ENCODE measurements at regions not wholly inside any gene's neighbourhood (a gene's known extent, or its start where the extent isn't known, plus 50 kb on each side); places are given as distances from the start of the nearest gene placed in this dataset.
"Not testable (repeated sequence)": the region's sequence is repeated elsewhere in the genome, so short reads cannot be mapped to it uniquely, and the experiment has no call there.

- no peak for DNase-seq
Observed at GRCh38 chr4:1589098-1589497, 95.0 kb downstream of the FAM53A start.

DNA sequence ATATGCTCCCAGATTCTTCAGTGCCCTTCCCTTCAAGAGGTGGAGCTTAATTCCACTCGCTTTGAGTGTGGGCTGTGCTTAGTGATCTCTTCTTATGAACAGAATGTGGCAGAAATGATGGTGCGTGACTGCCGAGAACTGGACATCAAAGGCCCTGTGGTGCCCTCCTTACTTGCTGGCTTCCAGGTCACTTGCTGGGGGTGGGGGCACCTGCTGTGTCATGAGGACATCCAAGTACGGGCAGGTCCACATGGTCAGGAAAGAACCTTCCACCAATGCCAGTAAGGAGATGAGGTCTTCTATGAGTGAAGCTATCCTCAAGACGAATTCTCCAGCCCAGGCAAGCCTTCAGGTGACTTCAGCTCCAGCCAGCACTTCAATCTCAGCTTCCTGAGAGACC lies 95.8 kb downstream of the FAM53A start:
- DNase-seq, result no peak

DNA sequence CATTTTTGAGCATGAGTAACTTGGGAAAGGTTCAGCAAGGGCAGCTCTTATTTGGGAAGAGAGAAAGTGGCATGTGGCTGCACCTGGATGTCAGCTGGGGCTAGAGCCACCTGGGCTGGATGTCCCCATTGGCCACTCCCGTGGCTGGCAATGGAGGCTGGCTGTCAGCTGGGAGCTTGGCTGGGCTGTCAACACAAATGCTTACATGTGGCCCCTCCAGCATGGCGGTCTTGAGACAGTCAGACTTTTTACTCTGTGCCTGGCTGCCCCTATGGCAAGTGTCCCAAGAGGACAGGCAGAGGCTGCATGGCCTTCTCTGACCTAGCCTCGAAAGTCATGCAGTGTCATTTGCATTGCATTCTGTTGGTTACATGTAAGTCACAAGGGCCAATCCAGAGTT lies 99.6 kb downstream of the FAM53A start:
- no peak for DNase-seq

DNA sequence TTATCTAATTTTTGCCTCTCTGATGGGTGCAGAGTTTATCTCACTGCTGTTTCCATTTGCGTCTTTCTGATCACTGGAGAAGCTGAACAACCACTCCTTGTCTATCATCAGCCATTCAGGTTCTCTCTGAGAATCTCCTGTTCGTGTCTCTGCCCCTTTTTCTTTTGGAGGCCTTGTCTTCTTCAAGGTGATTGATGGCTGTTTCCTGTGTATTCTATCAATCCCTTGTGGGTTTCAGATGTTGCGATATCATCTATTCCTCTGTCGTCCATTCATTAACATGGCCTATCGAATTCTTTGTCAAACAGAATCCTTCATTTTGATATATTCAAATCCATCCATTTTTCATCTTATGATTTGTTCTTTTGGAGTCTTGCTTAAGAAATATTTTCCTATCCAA lies 100.3 kb downstream of the FAM53A start:
- DNase-seq, result no peak

- DNase-seq, result no peak
Observed at GRCh38 chr4:1583051-1583785, 100.9 kb downstream of the FAM53A start.

GRCh38 chr4:1582227-1582626 lies 101.9 kb downstream of the FAM53A start:
- no peak for DNase-seq

- not testable (repeated sequence) for DNase-seq
Observed at GRCh38 chr4:1581164-1581894, 102.8 kb downstream of the FAM53A start.

- DNase-seq, result not testable (repeated sequence)
Observed at GRCh38 chr4:1580692-1581012, 103.5 kb downstream of the FAM53A start.

DNA sequence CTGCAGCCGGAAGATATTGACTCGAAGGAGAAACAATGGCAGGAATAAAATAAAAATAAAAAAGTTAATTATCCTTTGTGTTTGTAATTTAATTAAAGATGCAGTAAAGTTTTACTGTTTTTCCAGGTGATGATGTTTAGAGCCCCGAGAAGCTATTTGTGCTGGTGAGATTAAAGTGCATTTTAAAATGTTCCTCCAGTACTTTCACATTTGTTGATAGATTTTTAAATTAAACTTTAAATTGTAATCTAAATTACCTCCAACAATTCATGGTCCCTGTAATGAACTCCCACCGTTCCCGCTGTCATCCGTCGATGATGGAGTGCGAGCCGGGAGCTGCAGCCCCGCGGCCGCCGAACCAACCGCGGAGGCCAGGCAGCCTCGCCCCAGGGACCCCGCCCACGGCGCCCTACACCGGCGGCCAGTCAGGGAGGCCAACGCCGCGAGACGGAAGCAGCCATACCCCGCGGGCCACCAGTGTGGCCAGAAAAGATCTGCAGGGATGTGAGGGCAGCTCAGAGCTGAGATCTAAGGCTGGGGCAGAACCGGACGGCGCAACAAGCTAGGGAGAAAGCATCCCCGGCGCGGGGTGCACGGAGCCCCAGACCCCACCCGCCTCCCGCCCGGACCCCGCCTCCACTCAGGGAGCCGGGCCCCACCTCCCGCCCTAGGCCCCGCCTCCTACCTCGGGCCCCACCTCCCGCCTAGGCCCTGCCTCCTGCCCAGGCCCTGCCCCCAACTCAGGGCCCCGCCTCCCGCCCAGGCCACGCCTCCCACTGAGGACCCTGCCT lies 104.0 kb downstream of the FAM53A start:
- DNase-seq, result no peak

- no peak for DNase-seq
Observed at GRCh38 chr4:1579001-1579900, 104.9 kb downstream of the FAM53A start.

DNA sequence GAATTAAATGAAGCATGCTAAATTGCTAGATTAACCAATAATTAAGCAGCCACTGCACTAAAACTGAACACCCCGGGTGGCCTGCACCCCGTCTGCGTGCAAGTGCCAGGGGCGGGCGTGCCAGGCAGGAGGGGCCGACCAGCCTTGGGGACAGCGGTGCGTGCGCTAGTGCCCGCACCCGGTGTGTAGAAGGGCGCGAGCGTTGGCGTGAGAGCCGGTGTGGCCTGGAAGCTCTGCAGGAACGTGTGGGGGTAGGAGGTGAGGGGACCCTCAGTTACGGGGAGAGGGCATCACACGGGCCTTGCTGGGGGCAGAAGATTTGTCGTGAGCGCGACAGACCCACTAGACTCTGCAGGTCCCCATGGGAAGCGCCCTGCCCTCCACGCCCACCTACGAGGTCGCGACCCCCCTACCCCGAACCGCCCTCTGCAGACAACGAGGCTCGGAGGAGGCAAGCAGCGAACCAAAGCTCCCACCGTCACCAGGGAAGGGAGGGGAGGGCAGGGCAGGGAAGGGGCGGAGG lies 105.8 kb downstream of the FAM53A start:
- DNase-seq, result no peak

- DNase-seq, result no peak
Observed at GRCh38 chr4:1577822-1578217, 106.3 kb downstream of the FAM53A start.

- DNase-seq, result no peak
Observed at GRCh38 chr4:1576961-1577821, 106.9 kb downstream of the FAM53A start.

GRCh38 chr4:1576304-1576960 lies 107.7 kb downstream of the FAM53A start:
- no peak for DNase-seq

- no peak for DNase-seq
Observed at GRCh38 chr4:1575418-1576303, 108.5 kb downstream of the FAM53A start.

DNA sequence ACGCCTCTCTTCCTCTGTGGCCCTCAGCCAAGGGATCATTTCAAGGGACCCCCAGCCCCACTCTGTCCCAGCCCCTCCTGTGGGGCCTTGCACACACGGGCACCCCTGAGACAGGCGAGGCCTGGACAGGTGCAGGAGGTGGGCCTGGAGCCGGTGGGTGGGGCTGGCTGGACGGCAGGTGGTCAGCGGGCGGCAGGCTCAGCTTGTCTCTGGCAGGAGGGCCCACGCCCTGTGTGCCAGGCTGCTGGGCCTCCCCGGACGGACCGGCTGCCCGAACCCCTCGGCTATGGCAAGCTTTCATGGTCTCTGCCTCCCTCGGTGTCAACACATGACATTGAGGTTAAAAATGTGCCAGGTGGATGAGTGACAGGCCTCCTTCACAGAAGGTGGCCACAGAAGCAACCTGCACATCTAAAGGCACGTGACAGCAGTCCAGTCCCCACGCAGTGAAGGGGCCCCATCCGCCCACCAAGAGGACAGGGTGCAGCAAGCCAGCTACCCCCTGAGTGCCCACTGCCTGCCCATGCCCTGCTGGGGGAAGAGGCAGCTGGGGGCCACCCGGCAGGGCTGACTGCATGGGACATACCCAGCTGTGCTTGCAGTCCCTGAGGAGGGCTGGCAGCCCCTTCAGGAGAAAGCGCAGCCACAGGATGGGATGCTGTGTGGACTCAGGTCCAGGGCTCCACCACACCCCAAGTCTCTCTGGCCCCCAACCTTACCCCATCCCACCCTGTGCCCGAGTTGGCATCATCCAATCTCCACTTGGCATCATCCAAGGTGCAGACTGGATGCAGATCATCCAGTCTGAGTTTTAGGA lies 109.3 kb downstream of the FAM53A start:
- DNase-seq, result no peak

DNA sequence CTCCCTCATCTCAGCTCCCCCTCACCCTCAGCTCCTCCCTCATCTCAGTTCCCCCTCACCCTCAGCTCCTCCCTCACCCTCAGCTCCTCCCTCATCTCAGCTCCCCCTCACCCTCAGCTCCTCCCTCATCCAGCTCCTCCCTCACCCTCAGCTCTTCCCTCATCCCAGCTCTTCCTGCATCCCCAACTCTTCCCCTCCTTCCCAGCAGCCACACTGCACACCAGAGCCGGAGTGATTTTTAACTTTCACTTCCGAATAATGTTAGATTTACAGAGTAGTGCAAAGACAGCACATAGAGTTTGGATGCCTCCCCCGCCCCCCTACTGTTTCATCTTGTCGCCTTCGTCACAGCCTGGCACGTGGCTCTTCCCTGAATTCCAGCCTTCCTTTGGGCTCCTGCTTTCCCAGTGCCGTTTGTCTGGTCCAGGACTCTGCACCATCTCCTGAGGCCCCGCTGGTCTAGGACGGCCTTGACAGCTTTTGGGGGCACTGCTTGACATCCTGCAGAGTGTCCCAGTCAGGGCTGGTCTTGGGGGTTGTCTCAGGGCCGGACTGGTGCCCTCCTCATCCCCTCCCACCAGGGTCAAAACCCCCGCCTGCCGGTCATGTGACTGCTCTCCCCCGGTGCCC lies 110.2 kb downstream of the FAM53A start:
- DNase-seq, result no peak

- no peak for DNase-seq
Observed at GRCh38 chr4:1572964-1573720, 111.0 kb downstream of the FAM53A start.

All from NCI-H1694 (cell line).